Islet precursor cell (in vitro differentiated cells): ENCODE measurements at regions not wholly inside any gene's neighbourhood (a gene's known extent, or its start where the extent isn't known, plus 50 kb on each side); places are given as distances from the start of the nearest gene placed in this dataset.
A peak's percentile ranks its signal among the peaks of the same experiment; 100 is the strongest.

ENCODE experiments used
- DNase-seq: peaks from one replicate; pipeline ENCODE4 v3.0.0-alpha.2; 2018

- no peak for DNase-seq
Observed at GRCh38 chr6:6785163-6785521, 196.6 kb downstream of the LY86 start.

GRCh38 chr6:6788394-6789032 lies 200.0 kb downstream of the LY86 start:
- no peak for DNase-seq

GRCh38 chr6:6790393-6790792 lies 201.9 kb downstream of the LY86 start:
- DNase-seq: no peak

- peak; percentile 67 for DNase-seq
Observed at GRCh38 chr6:6790891-6791290, 202.4 kb downstream of the LY86 start.

GRCh38 chr6:6793388-6794250 lies 205.1 kb downstream of the LY86 start:
- no peak for DNase-seq

- DNase-seq: no peak
Observed at GRCh38 chr6:6795393-6795792, 206.9 kb downstream of the LY86 start.

DNA sequence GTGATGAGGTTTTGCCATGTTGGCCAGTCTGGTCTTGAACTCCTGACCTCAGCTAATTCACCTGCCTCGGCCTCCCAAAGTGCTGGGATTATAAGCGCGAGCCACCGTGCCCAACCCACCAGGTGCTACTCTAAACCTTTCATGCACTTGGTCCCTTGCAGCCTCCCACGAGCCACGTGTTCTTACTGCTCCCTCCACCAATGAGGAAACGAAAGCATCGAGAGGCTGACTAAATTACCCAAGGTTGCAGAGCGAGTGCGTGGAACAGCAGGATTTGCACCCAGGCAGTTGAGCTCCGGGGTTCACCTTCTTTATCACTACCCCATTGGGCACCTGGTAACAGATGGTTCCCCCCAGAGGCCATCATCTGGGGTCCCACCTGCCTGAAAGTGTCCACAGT lies 208.3 kb downstream of the LY86 start:
- DNase-seq: no peak

GRCh38 chr6:6798448-6798860 lies 209.9 kb downstream of the LY86 start:
- DNase-seq: no peak

DNA sequence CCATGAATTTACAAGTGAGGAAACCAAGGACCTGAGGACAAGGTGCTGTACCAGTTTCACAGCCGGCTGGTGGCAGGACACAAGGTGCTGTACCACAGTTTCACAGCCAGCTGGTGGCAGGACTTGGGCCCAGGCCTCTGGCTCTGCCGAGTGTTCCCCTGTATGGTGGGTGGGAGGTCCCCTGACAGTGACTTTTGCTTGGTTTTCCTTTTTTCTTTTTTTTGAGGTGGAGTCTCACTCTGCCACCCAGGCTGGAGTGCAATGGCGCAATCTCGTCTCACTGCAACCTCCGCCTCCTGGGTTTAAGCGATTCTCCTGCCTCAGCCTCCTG lies 212.4 kb downstream of the LY86 start:
- DNase-seq: no peak

GRCh38 chr6:6801635-6802218 lies 213.2 kb downstream of the LY86 start:
- no peak for DNase-seq

- peak; percentile 89 for DNase-seq
Observed at GRCh38 chr6:6803180-6803977, 214.9 kb downstream of the LY86 start.

DNA sequence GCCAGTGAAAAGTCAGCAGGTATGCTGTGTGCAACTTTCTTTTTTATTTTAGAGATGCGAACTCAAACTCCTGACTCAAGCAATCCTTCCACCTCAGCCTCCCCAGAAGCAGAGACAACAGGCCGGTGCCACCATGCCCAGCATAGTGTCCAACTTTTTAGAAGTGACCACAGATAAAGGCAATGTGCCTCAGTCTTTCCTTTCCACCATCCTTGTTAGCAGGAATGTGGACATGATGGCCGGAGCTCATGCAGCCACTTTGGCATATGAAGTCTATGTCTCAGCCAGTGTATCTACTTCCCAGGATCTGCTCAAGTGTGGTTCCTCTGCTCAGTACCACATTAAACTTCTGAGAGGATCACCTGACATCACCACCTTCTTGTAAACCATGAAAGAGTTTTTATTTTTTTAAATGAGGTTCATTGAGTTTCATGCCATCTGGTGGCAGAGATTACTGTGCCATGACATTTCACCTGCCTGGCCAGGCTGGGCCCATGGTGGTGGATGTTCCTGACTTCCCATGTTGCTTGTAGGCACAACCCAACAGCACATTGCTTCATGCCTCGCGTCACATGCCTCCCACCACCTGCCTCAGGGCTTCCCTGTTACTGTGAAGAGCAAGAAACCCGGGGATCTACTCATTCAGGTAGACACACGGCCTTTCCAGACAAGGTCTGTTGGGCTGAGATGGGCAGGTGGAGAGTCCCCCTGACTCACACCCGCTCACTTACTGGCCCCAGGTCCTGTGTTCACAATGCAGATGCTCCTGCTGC lies 216.5 kb downstream of the LY86 start:
- no peak for DNase-seq

DNA sequence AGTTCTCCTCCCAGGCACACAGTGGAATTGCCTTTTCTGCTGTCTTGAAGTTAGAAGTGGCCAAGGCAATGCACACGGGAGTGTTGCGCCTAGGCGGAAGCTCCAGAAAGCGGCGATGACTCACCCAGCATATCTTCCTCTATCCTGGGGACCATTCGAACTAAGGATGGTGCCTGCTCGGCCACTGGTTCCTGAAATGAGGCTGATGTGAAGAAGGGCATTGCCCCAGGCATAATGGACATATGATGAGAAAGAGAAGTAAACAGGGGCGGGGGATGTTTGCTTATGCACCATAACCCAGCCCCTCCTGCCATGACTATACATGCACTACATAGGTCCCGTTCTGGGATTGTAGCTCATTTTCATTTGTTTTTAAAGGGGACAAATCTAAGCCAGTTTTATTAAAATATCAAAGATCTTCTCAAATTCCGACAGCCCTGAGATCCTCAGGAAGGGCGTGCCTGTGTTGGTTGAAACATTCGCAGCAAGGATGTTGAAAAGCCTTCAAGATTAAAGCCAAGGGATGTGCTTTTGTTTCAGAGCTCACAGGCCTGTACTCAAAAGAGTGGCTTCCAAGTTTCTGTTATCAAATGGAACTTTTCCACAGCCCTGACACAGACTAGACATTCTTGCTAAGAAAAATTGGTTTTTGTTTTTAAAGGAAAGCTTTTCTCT lies 218.5 kb downstream of the LY86 start:
- DNase-seq: peak; percentile 70

- DNase-seq: peak; percentile 12
Observed at GRCh38 chr6:6808343-6808742, 219.8 kb downstream of the LY86 start.

- no peak for DNase-seq
Observed at GRCh38 chr6:6808915-6809314, 220.4 kb downstream of the LY86 start.

DNA sequence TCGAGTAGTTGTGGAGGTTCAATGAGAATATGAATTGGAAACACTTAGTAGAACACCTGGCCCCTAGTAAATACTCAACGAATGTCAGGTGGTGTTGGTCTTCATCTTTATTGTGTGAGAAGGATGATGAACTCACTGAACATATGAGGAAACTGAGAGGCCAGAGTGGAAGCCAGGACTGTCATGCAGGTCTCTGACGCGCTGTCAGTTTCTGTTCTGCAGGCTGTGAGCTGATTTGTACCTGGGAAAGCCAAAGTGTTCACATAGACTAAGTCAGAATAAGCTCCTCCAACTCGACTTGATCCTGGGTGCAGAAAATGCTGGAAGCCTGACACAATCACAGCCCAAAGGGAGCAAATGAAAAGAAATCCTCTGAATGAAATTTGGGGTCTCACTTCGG lies 222.2 kb downstream of the LY86 start:
- no peak for DNase-seq

DNA sequence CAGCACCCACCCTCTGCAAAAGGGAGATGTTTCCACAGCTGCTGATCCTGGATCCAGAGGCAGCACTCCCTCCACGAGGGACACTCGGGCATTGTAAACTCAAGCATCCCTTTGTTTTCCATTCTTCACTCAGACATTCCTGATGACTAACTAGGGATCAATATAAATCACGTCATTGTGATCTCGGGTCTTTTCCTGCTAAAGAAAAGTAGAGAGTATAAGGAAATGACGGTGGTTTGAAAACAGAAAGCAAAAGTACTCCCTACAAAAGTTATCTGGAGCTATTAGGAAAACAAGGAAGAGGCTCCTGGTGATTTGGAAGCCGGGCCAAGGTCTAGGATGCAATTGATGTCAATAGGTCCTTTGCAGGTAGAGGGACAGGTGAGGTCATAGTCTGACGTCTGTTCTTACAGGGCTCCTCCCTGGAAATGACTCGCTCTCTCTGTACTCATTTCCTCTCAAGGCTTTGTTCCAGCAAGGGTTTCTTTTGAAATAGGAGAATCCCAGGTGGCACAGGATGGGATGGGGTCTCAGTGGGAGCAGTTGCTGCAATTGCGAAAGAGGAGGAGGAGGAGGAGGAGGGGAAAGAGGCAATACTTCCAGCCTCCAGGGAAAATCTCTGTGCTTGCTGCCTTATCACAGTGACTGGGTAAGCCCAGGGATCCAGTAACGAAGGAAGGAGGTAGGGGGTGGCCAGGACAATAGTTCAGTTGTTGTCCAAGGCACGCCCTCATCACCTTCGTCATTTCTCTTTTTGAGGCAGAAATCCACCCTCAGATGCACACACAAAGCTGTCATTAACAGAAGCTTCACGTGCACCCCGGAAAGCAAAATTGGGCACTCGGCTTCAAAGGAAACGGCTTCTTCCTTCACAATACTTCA lies 222.8 kb downstream of the LY86 start:
- peak; percentile 94 for DNase-seq

DNA sequence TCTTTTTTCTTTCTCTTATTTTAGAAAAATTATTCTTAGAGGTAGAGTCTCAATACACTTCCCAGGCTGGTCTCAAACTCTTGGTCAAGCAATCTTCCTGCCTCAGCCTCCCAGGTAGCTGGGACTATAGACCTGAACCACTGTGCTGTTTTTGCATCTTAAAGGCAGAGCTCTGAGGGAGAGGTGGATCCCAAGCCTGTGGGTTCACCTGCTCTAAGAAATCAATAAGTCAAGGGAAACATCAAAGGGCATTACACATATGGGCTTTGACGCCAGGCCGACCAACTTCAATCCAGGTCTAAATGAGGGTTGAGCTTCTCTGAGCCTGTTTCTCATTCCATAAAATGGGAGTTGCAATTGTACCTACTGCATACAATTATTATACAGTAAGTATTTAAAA lies 223.9 kb downstream of the LY86 start:
- DNase-seq: no peak

- DNase-seq: no peak
Observed at GRCh38 chr6:6815732-6816131, 227.2 kb downstream of the LY86 start.

- DNase-seq: no peak
Observed at GRCh38 chr6:6816716-6817115, 228.2 kb downstream of the LY86 start.

GRCh38 chr6:6818078-6818639 lies 229.6 kb downstream of the LY86 start:
- no peak for DNase-seq
